GM18868 (cell line): ENCODE measurements at regions not wholly inside any gene's neighbourhood (a gene's known extent, or its start where the extent isn't known, plus 50 kb on each side); places are given as distances from the start of the nearest gene placed in this dataset.

Experiments
- ATAC-seq: cut with Tn5 transposase; IDR thresholded peaks from one replicate; pipeline ENCODE4 v1.9.1; 2021; ENCODE audit warnings: mild to moderate bottlenecking, moderate library complexity; ENCODE audit not compliant: unreplicated experiment

DNA sequence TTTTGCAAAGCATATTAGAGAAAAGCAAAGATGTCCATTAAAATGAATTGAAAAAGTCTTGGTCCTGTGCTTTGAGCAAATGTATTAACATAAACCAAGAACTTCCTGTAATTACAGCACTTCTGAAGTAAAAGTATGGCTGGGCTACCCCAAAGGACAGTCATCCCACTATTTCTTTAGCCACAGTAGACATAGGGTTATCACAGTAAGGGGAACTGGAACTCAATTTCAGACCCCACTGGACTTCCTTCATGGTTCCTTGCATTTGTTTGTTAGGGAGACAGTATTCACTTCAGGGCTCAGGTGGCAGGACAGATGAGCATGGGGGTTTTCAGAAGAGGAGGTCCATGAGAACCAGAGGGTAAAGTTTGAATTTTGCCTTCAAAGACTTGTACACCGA lies 203.1 kb upstream of the PDE1C start:
- peak; percentile 54 for ATAC-seq

DNA sequence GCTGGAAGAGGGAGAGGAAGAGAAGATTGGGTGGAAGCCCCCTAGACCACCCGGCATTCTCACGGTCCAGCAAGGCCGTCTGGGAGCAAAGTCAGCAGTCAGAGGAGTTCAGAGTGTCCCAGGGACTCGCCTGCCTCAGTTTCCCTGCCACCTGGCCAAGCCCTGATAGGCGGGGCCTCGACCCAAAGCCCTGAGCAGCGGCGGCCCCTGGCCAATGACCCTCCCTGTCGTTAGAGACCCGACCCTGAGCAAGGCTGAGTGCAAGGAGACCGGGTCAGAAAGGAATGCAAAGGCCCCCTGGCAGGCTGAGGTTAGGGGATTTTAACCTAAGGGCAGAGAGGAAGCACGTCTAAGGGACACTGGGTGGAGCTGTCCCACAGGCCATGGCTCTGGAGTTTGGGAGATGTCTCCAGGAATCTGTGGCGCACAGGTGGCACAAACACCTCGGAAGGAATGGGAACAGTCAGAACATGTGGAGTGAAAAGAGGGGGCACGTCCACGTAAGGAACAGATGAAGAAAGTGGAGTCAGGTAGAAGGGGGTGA lies 196.8 kb upstream of the PDE1C start:
- no peak for ATAC-seq

DNA sequence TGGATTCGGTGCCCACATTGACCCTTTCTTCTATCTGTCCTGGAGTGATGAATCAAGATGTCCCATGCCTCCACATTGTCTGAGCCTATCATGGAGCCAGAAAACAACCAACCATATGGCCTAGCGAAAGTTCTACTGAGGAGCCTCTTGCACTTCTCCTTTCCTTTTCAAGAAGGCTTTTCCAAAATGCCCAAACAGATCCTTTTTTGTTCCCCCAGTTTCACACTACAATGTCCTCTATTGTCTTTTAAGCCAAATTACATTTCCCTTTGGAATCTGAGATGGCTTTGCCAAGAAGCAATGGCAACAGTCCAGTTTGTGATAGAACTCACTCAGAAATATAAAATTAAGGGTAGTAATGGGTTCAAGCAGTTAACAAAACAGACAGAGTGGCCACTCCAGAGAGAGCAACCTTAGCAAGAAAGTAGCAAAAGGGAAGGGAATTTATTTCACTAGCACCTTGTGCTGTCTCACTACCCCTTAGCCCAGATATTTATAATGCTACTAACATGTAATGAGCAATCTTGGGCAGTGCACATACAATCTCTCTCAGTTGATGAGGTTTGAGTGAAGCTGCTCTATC lies 194.6 kb upstream of the PDE1C start:
- no peak for ATAC-seq

DNA sequence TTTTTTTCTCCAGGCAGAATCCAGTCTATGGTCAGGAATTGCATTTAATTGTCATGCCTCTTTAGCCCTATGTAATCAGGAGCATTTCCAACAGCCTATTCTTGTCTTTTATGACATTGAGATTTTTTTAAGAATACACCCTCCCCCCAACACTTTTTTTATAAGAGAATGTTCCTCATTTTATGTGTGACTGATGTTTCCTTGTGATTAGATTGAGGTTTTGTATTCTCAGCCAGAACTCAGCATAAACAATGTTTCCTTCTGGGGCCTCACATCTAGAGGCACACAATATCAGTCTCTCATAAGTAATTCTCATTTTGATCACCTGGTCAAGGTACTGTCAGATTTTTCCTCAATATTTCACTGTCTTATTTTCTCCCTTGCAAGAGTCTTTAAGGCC lies 193.4 kb upstream of the PDE1C start:
- ATAC-seq, result no peak

DNA sequence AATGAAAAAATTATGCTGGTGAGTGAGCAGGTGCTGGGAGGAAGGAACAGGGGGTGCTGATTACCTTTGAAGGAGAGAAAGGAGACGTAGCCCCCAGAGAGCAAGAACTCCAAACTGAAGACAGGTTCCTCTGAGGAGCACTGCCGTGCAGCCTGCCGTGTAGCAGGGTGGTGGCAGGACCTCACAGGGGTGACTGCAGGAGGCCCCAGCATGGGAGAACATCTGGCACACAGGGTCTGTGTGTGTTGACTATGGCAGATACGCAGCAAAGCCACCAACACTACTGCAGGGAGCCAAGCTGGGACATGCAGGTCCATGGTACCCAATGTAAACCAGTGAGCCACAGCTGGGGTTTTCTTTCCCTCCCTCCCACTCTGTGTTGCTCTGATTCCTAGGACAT lies 192.1 kb upstream of the PDE1C start:
- no peak for ATAC-seq

DNA sequence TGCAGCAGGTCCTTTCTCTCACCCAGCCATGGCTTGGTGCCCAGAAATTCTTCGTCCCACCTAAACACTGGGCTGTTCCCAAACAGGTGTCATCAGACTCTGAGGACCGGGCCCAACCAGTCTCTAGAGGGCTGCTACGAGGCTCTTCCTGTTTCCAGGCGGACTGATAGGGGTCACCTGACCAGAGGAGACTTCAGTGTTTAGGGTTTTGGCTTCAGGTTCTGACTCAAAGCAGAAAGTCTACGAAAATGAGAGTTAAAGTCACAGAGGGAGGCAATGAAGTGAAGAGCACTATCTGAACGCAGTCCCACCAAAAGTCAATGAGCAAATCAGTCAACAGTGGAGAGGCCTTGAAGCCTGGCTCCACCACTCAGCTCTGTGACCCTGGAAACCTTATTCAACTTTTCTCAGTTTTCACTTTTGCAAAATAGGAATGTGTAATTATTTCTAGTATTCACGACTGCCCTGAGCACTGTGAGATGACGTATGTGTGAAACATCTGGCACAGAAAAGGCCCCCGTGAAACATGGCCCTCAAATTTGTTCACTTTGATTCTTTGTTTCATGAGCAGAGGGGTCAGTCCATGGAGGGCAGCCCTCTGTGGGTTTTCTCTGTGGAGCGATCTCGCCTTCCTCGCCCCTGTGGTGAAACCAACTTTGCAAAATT lies 189.9 kb upstream of the PDE1C start:
- peak; percentile 90 for ATAC-seq

DNA sequence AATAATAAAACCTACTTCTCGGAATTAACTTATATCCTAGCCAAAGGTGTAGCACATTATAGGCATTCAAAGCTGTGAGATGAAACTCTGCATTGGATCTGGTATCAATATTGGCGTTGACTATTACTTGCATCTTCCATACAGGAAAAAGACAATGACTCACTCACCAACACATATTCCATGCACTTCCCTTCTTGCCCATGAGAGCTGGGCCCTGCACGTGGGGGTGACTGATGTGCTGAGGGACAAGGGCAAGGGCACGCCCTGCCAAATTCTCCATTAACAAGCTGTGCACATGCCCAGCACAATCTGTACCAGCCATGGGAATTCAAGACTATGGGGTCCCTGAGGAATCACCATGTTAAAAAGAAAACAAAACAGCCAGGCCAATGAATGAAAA lies 188.1 kb upstream of the PDE1C start:
- no peak for ATAC-seq

DNA sequence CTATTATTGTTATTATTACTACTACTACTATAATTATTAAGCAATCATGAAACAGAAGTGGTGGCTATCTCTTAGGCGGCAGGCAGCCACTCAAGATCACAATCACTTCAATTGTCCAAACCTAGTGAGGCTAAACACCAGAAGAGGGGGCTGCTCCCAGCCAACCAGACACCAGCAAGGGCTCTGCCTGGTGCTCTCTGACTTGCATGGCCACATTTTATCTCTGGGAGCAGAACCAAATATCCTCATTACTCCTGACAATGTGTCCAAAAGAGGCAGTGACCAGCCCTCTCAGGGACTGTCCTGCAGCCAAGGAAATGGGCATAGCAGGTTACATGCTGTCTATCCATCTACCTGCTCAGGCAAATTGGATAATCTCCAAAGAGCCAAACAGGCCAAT lies 187.4 kb upstream of the PDE1C start:
- no peak for ATAC-seq

DNA sequence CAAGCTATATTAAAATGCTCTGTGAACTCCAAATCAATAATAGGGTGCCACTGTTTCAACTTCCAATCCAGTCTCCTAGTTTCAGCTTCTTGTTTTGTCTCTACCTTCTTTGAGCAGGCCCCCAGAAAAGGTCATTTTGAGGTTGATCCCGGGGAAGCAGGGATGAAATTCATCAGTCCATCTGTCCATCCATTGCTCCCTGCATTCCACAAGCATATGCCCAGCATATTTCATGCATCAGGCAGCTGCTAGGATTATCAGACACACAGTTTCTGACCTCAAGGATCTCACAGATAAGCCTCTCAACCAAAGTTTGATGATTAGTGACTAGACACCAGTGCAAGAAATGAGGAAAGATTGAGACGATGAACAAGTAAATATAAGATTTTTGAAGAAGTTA lies 186.6 kb upstream of the PDE1C start:
- ATAC-seq, result no peak

DNA sequence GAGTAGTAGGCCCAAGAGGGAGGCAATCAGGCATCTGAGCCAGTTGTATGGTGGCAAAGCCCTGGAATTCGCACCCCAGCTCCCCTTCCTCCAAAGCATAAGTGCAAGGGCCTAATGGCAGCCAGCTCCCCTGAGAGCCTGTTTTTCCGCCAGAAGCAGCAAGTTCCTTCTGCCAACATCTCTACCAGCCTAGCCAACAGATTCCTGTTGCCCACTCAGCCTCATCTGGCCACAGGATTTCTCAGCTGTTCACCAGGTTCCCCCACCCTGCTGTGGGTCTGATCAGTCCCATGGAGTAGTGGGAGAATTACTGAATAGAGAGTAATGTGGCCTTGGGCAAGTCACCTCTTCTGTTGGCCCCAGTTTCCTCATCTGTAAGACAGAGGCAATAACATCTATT lies 186.2 kb upstream of the PDE1C start:
- no peak for ATAC-seq

DNA sequence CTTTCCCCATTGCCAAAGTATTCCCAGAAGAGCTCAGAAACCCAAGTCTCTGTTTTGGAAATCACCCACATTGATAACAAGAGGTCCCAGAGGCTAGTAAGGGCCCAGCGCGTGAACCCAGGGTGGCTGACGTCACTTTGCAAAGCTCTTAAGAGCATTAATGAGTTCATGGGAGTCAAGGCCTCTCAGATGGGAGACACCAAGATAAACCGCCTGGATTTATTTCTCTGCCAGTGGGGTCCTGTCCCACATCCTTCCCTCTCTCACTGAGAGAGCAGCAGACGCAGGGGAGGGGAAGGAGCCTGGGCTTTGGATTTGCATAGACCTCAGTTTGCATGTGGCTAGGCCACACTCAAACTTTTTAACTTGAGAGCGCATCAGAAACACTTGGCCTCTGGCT lies 184.8 kb upstream of the PDE1C start:
- no peak for ATAC-seq

DNA sequence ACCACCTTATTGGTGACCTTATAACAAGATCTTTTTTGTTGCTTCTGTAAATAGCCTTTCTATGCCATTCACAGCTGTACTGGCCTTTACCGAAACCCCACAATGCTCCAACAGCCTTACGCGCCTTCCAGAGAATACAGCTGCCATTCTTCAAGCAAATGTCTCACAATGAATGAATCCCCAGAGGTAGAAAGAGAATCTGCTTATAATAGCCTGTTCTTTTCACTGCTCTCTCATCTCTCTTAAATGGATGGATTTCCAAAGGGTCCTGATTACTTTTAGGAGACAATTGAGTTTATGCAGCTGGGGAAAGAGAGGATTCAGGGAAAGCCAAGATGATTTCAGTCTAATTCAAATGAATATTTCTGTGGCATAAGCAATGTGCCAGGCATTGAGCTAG lies 183.1 kb upstream of the PDE1C start:
- no peak for ATAC-seq

DNA sequence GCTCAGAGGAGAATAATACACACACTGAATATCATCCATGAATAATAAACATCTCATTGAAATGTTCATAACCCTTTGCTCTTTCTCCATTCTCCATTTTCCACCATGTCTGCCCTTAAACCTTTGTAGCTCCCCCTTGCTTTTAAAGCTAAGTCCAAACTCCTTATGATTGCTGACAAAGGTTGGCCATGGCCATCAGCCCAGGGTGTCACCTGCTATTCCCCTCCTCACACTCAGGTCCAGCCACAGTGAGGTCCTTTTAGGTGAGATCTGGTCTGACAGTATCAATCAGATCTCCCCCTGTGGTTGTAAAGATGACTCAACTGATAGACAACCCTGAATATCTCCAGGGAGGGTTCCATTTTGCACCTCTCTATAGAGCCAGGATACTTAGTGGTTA lies 181.5 kb upstream of the PDE1C start:
- no peak for ATAC-seq

DNA sequence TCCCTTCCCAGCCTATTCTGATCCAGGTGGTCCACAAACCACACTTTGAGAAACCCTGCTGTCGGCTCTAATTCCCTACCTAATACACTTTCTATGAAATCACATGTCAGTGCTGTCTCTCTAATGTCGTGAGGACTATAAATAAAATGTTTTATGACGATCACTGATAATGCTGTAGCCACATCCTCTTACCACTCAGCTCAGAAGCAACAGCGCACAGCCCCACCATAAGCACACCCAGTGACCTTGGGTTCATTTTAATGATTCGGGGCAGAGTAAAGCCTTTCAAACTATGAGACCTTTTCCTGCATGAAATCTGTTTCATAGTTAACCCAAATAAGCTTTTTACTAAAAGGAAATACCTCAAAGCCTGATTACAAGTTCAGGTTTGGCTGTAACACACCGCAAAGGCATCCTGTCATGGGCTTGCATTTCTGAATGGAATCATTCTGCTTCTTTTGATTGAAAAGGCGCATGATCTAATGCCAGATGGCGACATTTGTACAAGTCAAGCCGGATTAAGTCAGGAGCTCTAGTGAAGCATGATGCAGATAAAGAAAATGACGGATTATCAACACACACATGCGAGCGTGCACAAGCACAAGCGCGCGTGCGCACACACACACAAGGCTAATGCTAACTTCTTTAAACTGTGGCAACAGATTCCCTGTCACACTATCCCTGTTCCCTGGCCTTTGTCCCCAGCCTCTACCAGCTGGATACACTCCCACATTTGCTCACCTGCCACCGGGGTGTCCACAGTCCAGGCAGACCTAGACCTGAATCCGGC lies 180.5 kb upstream of the PDE1C start:
- ATAC-seq, result no peak

DNA sequence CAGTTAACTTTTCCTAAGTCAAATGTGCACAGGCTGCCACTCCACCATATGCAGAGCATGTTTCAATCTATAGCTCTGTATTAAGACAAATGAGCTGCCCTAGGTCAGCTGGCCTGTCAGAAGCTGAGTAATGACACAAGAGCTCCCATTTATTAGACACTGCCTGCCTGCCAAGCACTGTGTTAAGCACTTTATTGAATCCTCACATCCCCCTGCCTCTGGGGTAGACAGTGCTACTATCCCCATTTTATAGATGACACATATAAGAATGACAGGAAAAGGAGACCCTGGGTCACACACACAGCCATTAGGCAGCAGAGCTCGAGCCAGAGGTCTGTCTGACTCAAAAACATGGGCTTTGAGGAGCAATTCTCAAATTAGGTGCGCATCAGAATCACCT lies 179.8 kb upstream of the PDE1C start:
- ATAC-seq, result no peak

DNA sequence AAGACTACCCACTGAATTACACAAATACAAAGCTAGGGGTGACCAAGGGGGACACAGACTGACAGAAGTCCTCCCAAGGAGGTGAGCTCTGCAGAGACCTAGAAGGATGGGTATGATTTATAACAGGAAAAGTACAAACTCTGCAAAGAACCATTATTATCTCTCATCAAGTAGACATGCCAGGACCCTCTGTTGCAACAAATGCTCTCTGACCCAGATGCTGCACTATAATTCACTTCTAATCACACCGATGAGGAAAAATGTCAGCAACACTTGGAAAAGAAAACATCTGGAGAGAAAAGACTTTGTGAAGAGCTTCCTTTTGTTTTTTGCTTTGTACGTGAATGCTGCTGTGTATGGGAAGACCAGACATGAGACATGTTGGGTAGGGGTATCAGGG lies 178.3 kb upstream of the PDE1C start:
- ATAC-seq, result no peak

DNA sequence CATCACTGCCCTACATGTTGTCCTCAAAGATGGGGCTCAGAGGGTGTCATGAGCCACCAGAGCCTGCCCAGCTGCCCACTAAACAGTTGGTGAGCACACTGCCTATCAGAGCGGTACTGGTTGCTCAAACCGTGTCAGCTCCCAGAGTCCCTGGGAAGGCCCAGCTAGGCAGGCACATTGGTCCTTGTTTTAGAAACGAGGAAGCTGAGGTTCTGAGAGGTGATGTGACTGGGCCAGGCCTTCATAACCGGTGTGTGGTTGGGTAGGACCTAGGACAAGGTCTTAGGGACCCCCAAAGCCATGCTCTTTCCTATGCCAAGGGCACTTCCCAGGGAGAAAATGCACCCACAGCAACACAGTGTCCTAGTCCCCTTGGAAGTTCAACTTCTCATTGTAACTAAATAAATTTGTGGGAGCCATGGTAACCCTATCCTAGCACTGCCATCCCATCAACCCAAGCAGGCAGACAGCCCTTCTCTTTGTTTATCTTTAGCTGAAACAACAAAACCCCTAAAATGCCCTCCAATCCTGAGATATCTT lies 174.7 kb upstream of the PDE1C start:
- ATAC-seq, result no peak

DNA sequence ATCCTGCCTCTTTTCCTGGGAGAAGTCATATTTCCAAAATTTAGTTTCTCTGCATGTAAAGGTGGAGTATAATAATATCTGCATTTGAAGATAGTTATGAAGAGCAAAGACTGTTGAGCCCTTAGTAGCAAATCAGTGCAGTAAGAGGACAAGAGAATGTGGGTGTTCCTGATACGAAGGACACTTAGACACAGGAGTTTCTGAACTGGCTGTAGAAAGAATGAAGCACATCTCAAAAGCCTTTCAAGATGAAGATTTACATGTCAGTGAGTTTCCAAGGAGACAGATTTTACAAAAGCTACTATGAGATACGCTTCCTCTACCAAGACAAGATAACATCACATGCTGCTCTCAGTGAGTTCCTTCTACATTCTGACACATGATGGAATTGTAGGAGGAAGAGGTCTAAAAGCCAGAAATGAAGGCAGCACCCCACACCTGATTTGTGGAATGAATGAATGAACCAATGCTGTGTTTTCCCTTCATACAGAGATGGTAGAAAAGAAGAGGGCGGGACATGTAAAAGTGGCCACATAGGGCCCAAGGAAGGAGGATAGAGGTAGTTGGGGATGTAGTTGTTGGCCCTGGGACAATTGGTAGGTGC lies 173.6 kb upstream of the PDE1C start:
- no peak for ATAC-seq

DNA sequence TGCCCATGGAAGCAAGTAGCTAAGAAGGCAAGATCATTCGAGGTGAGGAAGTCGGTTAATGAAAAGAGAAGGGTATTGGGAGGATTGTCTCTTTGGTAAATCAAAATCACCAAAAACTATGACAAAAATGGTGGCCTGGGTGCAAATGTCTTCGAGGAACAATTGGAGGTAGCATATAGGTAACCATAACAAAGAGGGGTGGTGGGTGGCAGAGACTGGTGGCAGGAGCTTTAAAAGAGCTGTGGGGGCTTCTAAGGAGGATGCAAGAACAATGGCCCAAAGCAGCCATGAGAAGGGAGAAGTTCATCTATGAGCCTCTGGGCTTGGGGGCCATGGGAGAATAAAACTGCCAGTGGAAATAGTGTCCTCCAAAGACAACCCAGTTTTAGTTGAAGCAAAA lies 172.2 kb upstream of the PDE1C start:
- no peak for ATAC-seq

DNA sequence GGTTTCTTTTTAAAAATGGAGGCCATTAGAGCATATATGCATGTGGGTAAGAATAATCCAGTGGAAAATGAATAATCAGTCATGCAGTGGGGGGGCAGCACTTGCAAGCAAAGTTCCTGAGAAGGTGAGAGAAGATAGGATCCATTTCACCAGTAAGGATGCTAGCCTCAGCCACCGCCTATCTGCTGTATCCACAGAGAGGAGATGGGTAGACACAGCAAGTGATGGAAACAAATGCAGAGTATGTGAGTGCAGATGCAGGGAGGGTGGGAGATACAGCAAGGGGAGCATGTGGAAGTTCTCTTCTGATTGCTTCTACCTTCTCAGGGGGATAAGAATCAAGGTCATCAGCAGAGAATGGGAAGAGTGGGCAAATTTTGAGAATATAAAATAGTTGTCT lies 171.4 kb upstream of the PDE1C start:
- no peak for ATAC-seq

DNA sequence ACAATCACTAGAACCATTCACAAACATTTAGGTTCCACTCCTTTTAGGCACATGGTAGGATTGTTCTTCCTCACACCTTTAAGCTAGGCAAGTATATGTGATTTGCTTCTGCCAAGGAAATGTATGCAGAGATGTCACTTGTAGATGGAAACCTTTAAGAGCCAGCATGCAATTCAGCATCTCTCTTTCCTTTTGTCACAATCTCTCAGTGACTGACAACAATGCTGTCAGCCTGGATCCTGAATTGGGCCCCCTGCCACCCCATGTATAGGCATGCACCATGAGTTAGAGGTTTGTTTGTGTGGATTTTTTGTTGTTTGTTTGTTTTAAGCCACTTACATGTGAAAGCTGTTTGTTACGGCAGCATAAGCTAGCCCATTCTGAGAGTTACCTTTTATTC lies 169.6 kb upstream of the PDE1C start:
- no peak for ATAC-seq
